ENCODE measurements at regions not wholly inside any gene's neighbourhood (a gene's known extent, or its start where the extent isn't known, plus 50 kb on each side); places are given as distances from the start of the nearest gene placed in this dataset.

DNA sequence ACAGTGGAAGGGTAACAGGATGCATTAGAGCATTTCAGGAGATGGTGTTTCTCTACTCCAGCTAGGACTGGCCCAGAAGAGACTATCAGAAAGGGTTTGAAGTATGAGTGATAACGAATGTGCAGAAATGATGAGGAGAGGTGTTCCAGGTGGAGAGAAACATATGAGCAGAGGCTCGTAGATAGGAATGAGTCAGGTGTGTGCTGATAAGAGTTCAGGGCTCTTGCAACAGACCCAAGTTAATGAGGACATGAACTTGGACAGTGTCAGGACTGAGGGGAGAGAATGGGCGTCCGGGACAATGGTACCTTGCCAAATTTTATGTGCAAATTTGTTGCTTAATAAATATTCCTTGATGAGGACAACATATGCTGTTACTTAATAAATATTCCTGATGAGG, 183.9 kb upstream of the NFIA start:
- WGBS, 2 experiments (ENCODE audit: insufficient coverage in 2 of 2) = 83 to 94% methylated on average over 3 to 4 of the region's 4 CpGs
- Histone ChIP-seq H3K36me3 (ENCODE audit: control insufficient read depth, insufficient read depth, low read length) (no peaks in the 10 kb centered on the region), H3K4me1 (ENCODE audit: control insufficient read depth, insufficient read depth, low read length, poor library complexity, severe bottlenecking) (peaks cover 27% of the 10 kb centered on the region), H3K4me3 (ENCODE audit: extremely low read depth, insufficient read depth, low read length, poor library complexity, severe bottlenecking) (no peak overlapping the region), H3K27ac (ENCODE audit: low read depth, low read length, severe bottlenecking) (no peak overlapping the region), H3K9me3 (ENCODE audit: control insufficient read depth, low read length) (no peaks in the 10 kb centered on the region)

DNA sequence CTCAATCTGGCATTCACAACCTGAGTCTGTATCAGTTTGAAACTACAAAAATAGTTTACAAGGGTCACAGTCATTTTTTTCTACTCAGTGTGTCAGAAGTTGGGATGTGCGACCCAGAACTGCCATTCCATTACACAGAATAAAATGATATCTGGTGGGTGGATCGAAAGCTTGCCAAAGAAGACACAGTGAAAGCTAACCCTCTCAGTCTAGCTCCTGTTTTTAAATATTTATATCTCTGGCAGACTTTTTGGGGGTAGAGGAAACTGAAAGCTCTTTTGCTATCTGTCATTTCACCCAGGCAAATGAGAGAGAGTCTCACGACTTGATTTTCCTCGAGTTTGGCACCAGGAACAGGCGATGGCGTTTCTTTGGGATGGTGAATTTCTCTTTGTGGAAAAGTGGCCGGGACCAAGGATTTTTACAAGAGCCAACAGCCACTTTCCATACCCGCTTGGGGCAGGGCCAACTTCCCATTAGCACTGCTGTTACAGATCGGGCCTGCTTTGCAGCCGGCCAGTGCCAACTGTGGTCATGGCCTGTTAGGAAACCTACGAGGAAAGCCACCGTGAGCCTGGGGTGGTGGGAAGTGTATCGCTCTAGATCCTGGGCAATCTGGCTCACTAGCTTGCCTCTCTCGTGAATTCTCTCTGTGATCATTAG, 185.5 kb upstream of the NFIA start:
- Histone ChIP-seq H3K4me3 (ENCODE audit: extremely low read depth, insufficient read depth, low read length, poor library complexity, severe bottlenecking) (no peak overlapping the region), H3K27ac (ENCODE audit: low read depth, low read length, severe bottlenecking) (no peak overlapping the region), H3K4me1 (ENCODE audit: control insufficient read depth, insufficient read depth, low read length, poor library complexity, severe bottlenecking) (peaks cover 30% of the 10 kb centered on the region), H3K36me3 (ENCODE audit: control insufficient read depth, insufficient read depth, low read length) (no peaks in the 10 kb centered on the region), H3K9me3 (ENCODE audit: control insufficient read depth, low read length) (no peaks in the 10 kb centered on the region)
- WGBS, 2 experiments (ENCODE audit: insufficient coverage in 2 of 2) = 95% methylated on average over 6 to 10 of the region's 14 CpGs

DNA sequence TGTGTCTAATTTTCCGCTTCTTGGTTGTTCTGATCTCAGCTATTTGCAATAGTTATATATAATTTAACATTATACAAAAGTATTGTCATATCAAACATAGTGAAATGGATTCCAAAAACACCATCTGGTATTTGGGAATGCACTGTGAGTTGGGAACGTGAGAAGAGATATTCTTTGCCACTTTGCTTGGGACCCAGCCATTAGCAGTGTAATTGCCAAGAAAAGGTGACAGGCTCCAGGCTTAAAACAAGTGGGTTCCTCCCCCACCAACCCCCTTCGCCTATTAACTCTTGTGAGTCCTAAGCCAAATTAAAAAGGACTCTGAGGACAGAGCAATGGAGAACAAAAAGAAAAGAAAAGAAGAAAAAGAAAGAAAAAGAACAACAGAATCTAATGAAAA, 186.7 kb upstream of the NFIA start:
- H3K36me3 ChIP-seq (ENCODE audit: control insufficient read depth, insufficient read depth, low read length) = no peaks in the 10 kb centered on the region
- peaks cover 30% of the 10 kb centered on the region for H3K4me1 ChIP-seq (ENCODE audit: control insufficient read depth, insufficient read depth, low read length, poor library complexity, severe bottlenecking)
- H3K27ac ChIP-seq (ENCODE audit: low read depth, low read length, severe bottlenecking) = peak overlapping the region; percentile 16
- H3K9me3 ChIP-seq (ENCODE audit: control insufficient read depth, low read length) = no peaks in the 10 kb centered on the region
- WGBS, 2 experiments (ENCODE audit: insufficient coverage in 2 of 2) = no CpG with 5 or more reads among the region's 3 CpGs
- H3K4me3 ChIP-seq (ENCODE audit: extremely low read depth, insufficient read depth, low read length, poor library complexity, severe bottlenecking) = no peak overlapping the region

DNA sequence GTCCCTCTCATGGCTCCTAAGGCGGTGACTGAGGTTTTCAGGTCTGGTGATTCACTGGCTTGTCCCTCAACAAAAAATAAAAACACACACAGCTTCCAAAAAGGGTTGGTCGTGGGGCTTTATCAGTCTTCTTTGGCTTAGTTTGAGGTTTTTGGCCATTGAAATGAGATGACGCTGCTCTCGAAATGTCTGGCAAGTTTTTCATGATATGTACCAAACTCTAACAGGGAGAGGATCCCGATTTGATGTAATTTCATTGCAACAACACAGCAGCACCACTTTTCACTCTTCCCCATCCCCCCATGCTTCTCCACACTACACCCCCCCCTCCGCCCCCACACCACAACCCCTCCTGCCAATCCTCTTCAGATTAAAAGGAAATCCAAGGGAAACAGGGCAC, 187.1 kb upstream of the NFIA start:
- H3K27ac ChIP-seq (ENCODE audit: low read depth, low read length, severe bottlenecking) = peak overlapping the region; percentile 42
- 58 to 66% methylated on average over 2 of the region's 6 CpGs for WGBS, 2 experiments (ENCODE audit: insufficient coverage in 2 of 2)
- H3K4me1 ChIP-seq (ENCODE audit: control insufficient read depth, insufficient read depth, low read length, poor library complexity, severe bottlenecking) = peaks cover 30% of the 10 kb centered on the region
- no peaks in the 10 kb centered on the region for H3K9me3 ChIP-seq (ENCODE audit: control insufficient read depth, low read length)
- no peak overlapping the region for H3K4me3 ChIP-seq (ENCODE audit: extremely low read depth, insufficient read depth, low read length, poor library complexity, severe bottlenecking)
- no peaks in the 10 kb centered on the region for H3K36me3 ChIP-seq (ENCODE audit: control insufficient read depth, insufficient read depth, low read length)

DNA sequence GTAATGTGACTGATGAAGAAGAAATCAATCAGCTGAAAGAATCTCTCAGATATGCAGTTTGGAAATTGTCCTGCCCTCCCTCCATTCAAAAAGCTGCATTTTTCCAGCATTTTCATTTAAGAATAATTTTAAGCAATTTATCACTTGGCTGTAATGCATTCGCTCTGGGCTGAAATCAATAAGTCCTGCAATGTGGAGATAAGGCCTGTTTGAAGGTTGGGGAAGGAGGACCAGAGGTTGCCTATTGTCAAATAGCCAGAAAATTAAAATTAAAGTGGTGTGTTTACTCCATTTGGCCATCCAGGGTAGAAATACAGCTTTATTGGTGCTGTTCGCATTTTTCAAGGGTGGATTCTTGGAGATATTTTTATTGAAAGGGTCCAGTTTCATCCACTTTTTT, 187.6 kb upstream of the NFIA start:
- Histone ChIP-seq H3K4me3 (ENCODE audit: extremely low read depth, insufficient read depth, low read length, poor library complexity, severe bottlenecking) (no peak overlapping the region), H3K4me1 (ENCODE audit: control insufficient read depth, insufficient read depth, low read length, poor library complexity, severe bottlenecking) (peaks cover 29% of the 10 kb centered on the region), H3K9me3 (ENCODE audit: control insufficient read depth, low read length) (no peaks in the 10 kb centered on the region), H3K27ac (ENCODE audit: low read depth, low read length, severe bottlenecking) (peak overlapping the region; percentile 37), H3K36me3 (ENCODE audit: control insufficient read depth, insufficient read depth, low read length) (no peaks in the 10 kb centered on the region)
- WGBS, 2 experiments (ENCODE audit: insufficient coverage in 2 of 2) = 100% methylated on average over 1 of the region's 2 CpGs

DNA sequence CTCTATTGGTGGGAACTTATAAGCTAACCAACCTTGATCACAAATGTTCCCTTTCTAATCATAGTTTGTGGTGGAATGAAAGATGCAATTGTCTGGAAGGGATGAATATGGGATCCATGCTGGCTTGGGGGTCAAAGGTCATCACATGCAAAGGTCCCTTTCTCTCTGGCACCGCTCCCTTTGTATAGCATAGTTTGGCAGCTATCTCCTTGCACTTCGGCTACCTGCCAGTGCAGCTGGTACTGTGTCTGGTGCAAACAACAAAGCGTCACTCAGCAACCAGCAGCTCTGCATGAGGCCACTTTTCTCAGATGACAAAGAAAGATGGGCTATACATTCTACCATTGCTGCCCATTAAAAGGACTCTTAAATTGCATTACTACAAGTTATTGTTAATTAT, 188.2 kb upstream of the NFIA start:
- Histone ChIP-seq H3K4me3 (ENCODE audit: extremely low read depth, insufficient read depth, low read length, poor library complexity, severe bottlenecking) (no peak overlapping the region), H3K27ac (ENCODE audit: low read depth, low read length, severe bottlenecking) (no peak overlapping the region), H3K4me1 (ENCODE audit: control insufficient read depth, insufficient read depth, low read length, poor library complexity, severe bottlenecking) (peaks cover 24% of the 10 kb centered on the region), H3K36me3 (ENCODE audit: control insufficient read depth, insufficient read depth, low read length) (no peaks in the 10 kb centered on the region), H3K9me3 (ENCODE audit: control insufficient read depth, low read length) (no peaks in the 10 kb centered on the region)
- 50 to 74% methylated on average over 2 to 3 of the region's 3 CpGs for WGBS, 2 experiments (ENCODE audit: insufficient coverage in 2 of 2)

DNA sequence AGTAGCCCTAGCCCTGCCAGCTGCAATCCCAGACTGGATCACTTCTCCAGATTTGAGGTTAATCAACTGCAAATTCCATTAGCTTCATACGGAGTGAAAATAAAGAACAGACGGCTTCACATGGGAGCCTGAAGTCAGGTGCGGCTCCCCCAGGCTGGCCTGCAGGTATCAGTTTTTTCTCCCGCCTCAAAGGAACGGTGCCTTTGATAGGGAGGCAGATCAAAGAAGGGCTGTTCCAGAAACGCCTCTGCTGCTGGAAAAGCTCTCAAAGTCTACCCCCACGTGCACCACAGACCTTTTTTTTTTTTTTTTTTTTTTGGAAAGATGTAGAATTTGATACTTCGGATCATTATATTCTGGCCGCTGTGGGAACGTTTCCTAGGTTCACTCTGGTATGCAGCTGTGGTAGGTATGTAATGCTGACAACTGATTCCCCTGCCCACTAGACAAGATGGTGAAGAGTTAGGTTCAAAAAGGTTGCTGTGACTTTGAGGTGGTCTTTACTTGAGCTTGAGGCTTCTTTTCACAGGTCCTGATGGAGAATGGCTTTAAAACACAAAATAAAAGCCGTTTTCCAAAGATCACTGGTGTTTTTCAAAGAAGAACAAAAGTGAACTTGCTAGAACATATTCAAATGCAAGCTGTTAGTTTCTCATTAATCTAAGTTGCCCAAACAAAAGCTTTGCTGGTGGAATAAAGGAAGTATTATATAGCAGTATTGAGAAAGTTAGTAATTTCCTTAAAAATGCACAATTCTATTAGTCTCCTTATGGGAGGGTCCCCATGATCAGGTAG, 189.0 kb upstream of the NFIA start:
- Histone ChIP-seq H3K4me1 (ENCODE audit: control insufficient read depth, insufficient read depth, low read length, poor library complexity, severe bottlenecking) (peaks cover 24% of the 10 kb centered on the region), H3K36me3 (ENCODE audit: control insufficient read depth, insufficient read depth, low read length) (no peaks in the 10 kb centered on the region), H3K9me3 (ENCODE audit: control insufficient read depth, low read length) (no peaks in the 10 kb centered on the region), H3K27ac (ENCODE audit: low read depth, low read length, severe bottlenecking) (no peak overlapping the region), H3K4me3 (ENCODE audit: extremely low read depth, insufficient read depth, low read length, poor library complexity, severe bottlenecking) (no peak overlapping the region)
- WGBS, 2 experiments (ENCODE audit: insufficient coverage in 2 of 2) = 57 to 82% methylated on average over 3 to 7 of the region's 11 CpGs

DNA sequence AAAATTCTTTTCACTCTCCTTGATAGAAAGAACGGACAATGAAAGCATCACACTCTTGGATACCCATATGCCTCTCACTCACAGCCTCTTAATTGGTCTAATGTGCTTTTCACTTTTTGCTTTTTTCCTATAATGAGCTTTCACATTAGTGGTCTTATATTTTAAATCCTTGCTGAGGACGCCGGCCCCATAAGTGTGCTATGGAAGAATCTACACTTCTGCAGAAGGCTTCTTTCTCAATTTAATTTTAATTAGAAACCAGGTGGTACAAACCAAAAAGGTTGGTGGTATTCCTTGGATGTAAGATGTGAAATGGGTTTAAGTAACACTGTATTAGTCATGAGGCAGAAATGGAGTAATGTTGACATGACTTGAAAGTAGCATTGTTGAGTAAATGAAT, 190.6 kb upstream of the NFIA start:
- H3K9me3 ChIP-seq (ENCODE audit: control insufficient read depth, low read length) = no peaks in the 10 kb centered on the region
- no CpG with 5 or more reads among the region's 3 CpGs for WGBS, 2 experiments (ENCODE audit: insufficient coverage in 2 of 2)
- H3K4me3 ChIP-seq (ENCODE audit: extremely low read depth, insufficient read depth, low read length, poor library complexity, severe bottlenecking) = no peak overlapping the region
- H3K4me1 ChIP-seq (ENCODE audit: control insufficient read depth, insufficient read depth, low read length, poor library complexity, severe bottlenecking) = peaks cover 32% of the 10 kb centered on the region
- H3K27ac ChIP-seq (ENCODE audit: low read depth, low read length, severe bottlenecking) = no peak overlapping the region
- H3K36me3 ChIP-seq (ENCODE audit: control insufficient read depth, insufficient read depth, low read length) = no peaks in the 10 kb centered on the region

DNA sequence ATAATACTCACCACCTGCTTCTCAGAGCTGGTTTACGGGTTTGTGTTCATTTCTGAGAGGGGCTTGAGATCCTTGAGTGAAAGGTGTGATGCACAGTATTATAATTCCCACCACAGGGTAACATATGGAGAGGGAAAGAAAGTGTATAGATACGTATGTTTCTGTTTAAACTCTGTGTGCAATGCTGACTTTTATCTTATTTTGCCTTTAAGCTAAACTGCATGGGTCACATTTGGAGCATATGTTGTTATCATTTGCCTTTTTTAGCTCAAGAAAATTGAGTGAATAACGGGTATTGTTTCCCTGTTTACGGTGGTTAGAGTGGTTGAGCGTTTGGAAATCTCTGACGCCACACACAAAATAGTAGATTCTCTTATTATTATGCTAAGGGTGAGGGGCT, 191.1 kb upstream of the NFIA start:
- H3K4me1 ChIP-seq (ENCODE audit: control insufficient read depth, insufficient read depth, low read length, poor library complexity, severe bottlenecking) = peaks cover 34% of the 10 kb centered on the region
- H3K4me3 ChIP-seq (ENCODE audit: extremely low read depth, insufficient read depth, low read length, poor library complexity, severe bottlenecking) = no peak overlapping the region
- no peak overlapping the region for H3K27ac ChIP-seq (ENCODE audit: low read depth, low read length, severe bottlenecking)
- H3K9me3 ChIP-seq (ENCODE audit: control insufficient read depth, low read length) = no peaks in the 10 kb centered on the region
- H3K36me3 ChIP-seq (ENCODE audit: control insufficient read depth, insufficient read depth, low read length) = no peaks in the 10 kb centered on the region
- 92 to 100% methylated on average over 1 of the region's 6 CpGs for WGBS, 2 experiments (ENCODE audit: insufficient coverage in 2 of 2)

DNA sequence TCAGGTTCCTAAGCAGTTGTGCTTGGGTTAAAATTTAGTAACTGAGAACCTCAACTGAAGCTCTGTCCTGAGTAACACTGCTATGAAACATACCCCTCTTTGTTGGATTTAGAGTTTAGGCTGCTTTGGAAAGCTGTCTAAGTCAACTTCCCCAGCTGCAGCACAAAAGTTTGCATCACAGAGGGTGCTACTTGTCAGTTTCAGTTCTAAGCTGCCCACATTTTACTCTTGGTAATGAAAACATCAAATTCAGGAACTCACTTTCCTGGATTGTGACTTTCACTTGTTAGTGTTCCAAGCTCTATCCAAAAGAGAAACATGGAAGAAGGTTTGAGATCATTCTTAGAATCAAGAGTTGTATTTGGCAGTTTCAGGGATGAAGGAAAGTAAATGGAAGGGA, 191.7 kb upstream of the NFIA start:
- no peak overlapping the region for H3K4me3 ChIP-seq (ENCODE audit: extremely low read depth, insufficient read depth, low read length, poor library complexity, severe bottlenecking)
- H3K4me1 ChIP-seq (ENCODE audit: control insufficient read depth, insufficient read depth, low read length, poor library complexity, severe bottlenecking) = peaks cover 34% of the 10 kb centered on the region
- no peaks in the 10 kb centered on the region for H3K36me3 ChIP-seq (ENCODE audit: control insufficient read depth, insufficient read depth, low read length)
- no peak overlapping the region for H3K27ac ChIP-seq (ENCODE audit: low read depth, low read length, severe bottlenecking)
- no peaks in the 10 kb centered on the region for H3K9me3 ChIP-seq (ENCODE audit: control insufficient read depth, low read length)

DNA sequence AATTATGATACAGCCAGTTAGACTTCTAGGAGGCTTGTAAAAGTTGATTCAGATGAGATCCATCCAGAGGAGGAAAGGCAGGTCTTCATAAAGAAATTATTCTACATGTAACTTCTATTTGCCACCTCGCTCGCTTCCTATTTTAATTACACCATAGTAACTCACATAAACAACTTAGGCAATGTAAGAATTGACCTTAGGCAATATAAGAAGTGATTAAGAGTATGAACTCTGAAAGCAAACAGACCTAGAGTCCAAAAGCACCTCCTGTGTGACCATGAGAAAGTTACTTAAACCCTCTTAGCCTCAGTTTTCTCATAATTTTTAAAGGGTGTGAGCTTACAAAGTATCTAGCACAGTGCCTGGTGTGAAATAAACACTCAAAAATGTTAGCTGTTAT, 192.7 kb upstream of the NFIA start:
- no peaks in the 10 kb centered on the region for H3K9me3 ChIP-seq (ENCODE audit: control insufficient read depth, low read length)
- no peak overlapping the region for H3K4me3 ChIP-seq (ENCODE audit: extremely low read depth, insufficient read depth, low read length, poor library complexity, severe bottlenecking)
- no peak overlapping the region for H3K27ac ChIP-seq (ENCODE audit: low read depth, low read length, severe bottlenecking)
- no CpG with 5 or more reads among the region's 2 CpGs for WGBS, 2 experiments (ENCODE audit: insufficient coverage in 2 of 2)
- no peaks in the 10 kb centered on the region for H3K36me3 ChIP-seq (ENCODE audit: control insufficient read depth, insufficient read depth, low read length)
- H3K4me1 ChIP-seq (ENCODE audit: control insufficient read depth, insufficient read depth, low read length, poor library complexity, severe bottlenecking) = peaks cover 34% of the 10 kb centered on the region

Data from mesodermal cell (in vitro differentiated cells).